ENCODE measurements at regions not wholly inside any gene's neighbourhood (a gene's known extent, or its start where the extent isn't known, plus 50 kb on each side); places are given as distances from the start of the nearest gene placed in this dataset.
A peak's percentile ranks its signal among the peaks of the same experiment; 100 is the strongest.

GRCh38 chr5:173739741-173740140 lies 123.3 kb upstream of the BOD1 start:
- TF ChIP-seq KDM1A (CRISPR knock-in tag; IDR thresholded peaks at IDR 0.05) = 0 out of 2 replicates have a peak, but pooled peaks have one; percentile 34
- TF ChIP-seq HOXD1 (CRISPR knock-in tag; IDR thresholded peaks at IDR 0.05) = no peak
- no peak for TF ChIP-seq PHB2 (IDR thresholded peaks at IDR 0.05; ENCODE audit: partially characterized antibody)
- peak; percentile 89 for TF ChIP-seq ZMYM3 (CRISPR knock-in tag; IDR thresholded peaks at IDR 0.05)
- H3K4me1 ChIP-seq (ENCODE audit: insufficient read depth, low read length) = peaks cover 68% of the 10 kb centered on the region
- no peaks in the 10 kb centered on the region for H3K27me3 ChIP-seq (ENCODE audit: control insufficient read depth in 1 of 2, insufficient read depth in 2 of 2, low read length in 2 of 2)
- no peak overlapping the region for H2AFZ ChIP-seq (ENCODE audit: low read length)
- no TSS peak for BruUV-seq (replicated peaks)
- CTCF ChIA-PET (ENCODE audit: low intra/inter-chr PET ratio, low total read pairs) = no interaction called here
- no peak overlapping the region for H3K9ac ChIP-seq (ENCODE audit: insufficient read depth, low read depth, low read length)
- intact Hi-C loops (cut with micrococcal nuclease; ENCODE audit: unreplicated experiment) = no loop called here
- DNase-seq (ENCODE audit: low spot score) = no peak
- FAIRE-seq = no peak
- H3K79me2 ChIP-seq (ENCODE audit: insufficient read depth, low read length) = no peaks in the 10 kb centered on the region
- H4K20me1 ChIP-seq (ENCODE audit: insufficient read depth, low read length) = no peaks in the 10 kb centered on the region
- no peaks in the 10 kb centered on the region for H3K9me3 ChIP-seq (ENCODE audit: low read length)
- H3K36me3 ChIP-seq (replicated peaks in 1 of 2; ENCODE audit: control insufficient read depth in 1 of 2, insufficient read depth in 2 of 2, low read length in 2 of 2) = no peaks in the 10 kb centered on the region
- ATAC-seq = no peak
- H3K4me3 ChIP-seq (replicated peaks in 1 of 3; ENCODE audit: insufficient read depth in 1 of 3, low read depth in 2 of 3, low read length in 3 of 3) = no peak overlapping the region
- POLR2A ChIA-PET = interaction anchor here (1.1 kb wide), 1 partner anchor 24 kb away, joined by 4 read pairs; no protein-coding TSS in a partner anchor
- in situ Hi-C loops (cut with HindIII; ENCODE audit: extremely low pct_ligation_motif_present, low pct_unique_long_range_greater_than_20kb) = no loop called here
- H3K4me2 ChIP-seq (ENCODE audit: low read depth, low read length) = no peak overlapping the region
- WGBS (ENCODE audit: low lambda C conversion rate) = 76% methylated on average over 5 of the region's 5 CpGs
- H3K27ac ChIP-seq (ENCODE audit: extremely low read length, insufficient read depth, low read length) = no peak overlapping the region

GRCh38 chr5:173740400-173740799 lies 124.0 kb upstream of the BOD1 start:
- Histone ChIP-seq H4K20me1 (ENCODE audit: insufficient read depth, low read length) (no peaks in the 10 kb centered on the region), H3K79me2 (ENCODE audit: insufficient read depth, low read length) (no peaks in the 10 kb centered on the region)
- no peak for FAIRE-seq
- no peak for TF ChIP-seq GTF2F1 (IDR thresholded peaks at IDR 0.05; ENCODE audit: low read length)
- TF ChIP-seq MXD1 (CRISPR knock-in tag; IDR thresholded peaks at IDR 0.05) = no peak
- TF ChIP-seq THAP11 (CRISPR knock-in tag; IDR thresholded peaks at IDR 0.05) = no peak
- no peak for TF ChIP-seq ZNF703 (CRISPR knock-in tag; IDR thresholded peaks at IDR 0.05; ENCODE audit: borderline replicate concordance)
- no peak for TF ChIP-seq ZSCAN21 (CRISPR knock-in tag; IDR thresholded peaks at IDR 0.05; ENCODE audit: borderline replicate concordance)
- no peak for TF ChIP-seq ZNF572 (CRISPR knock-in tag; IDR thresholded peaks at IDR 0.05)
- no peak for TF ChIP-seq ZNF296 (CRISPR knock-in tag; conservative IDR thresholded peaks at IDR 0.05)
- TF ChIP-seq NKX3-1 (CRISPR knock-in tag; IDR thresholded peaks at IDR 0.05) = no peak
- no peak for TF ChIP-seq ZNF280B (CRISPR knock-in tag; IDR thresholded peaks at IDR 0.05; ENCODE audit: borderline replicate concordance)
- TF ChIP-seq FIP1L1 (IDR thresholded peaks at IDR 0.05; ENCODE audit: borderline replicate concordance, insufficient read depth, low read depth, low read length) = no peak
- no peak for TF ChIP-seq MTF2 (CRISPR knock-in tag; IDR thresholded peaks at IDR 0.05; ENCODE audit: borderline replicate concordance)

More at GRCh38 chr5:173740400-173740799, 124.0 kb upstream of the BOD1 start:
- no peaks in the 10 kb centered on the region for H3K27me3 ChIP-seq (ENCODE audit: control insufficient read depth in 1 of 2, insufficient read depth in 2 of 2, low read length in 2 of 2)
- in situ Hi-C loops (cut with HindIII; ENCODE audit: extremely low pct_ligation_motif_present, low pct_unique_long_range_greater_than_20kb) = no loop called here
- no peak overlapping the region for H3K9ac ChIP-seq (ENCODE audit: insufficient read depth, low read depth, low read length)
- ChIA-PET POLR2A (no interaction called here), CTCF (ENCODE audit: low intra/inter-chr PET ratio, low total read pairs) (no interaction called here)
- intact Hi-C loops (cut with micrococcal nuclease; ENCODE audit: unreplicated experiment) = no loop called here
- ATAC-seq (no peak), DNase-seq (ENCODE audit: low spot score) (no peak)
- no peak overlapping the region for H2AFZ ChIP-seq (ENCODE audit: low read length)
- H3K4me1 ChIP-seq (ENCODE audit: insufficient read depth, low read length) = peaks cover 69% of the 10 kb centered on the region
- no peak overlapping the region for H3K4me2 ChIP-seq (ENCODE audit: low read depth, low read length)
- no TSS peak for BruUV-seq (replicated peaks)
- no peak overlapping the region for H3K27ac ChIP-seq (ENCODE audit: extremely low read length, insufficient read depth, low read length)
- H3K36me3 ChIP-seq (replicated peaks in 1 of 2; ENCODE audit: control insufficient read depth in 1 of 2, insufficient read depth in 2 of 2, low read length in 2 of 2) = no peaks in the 10 kb centered on the region
- H3K9me3 ChIP-seq (ENCODE audit: low read length) = no peaks in the 10 kb centered on the region
- 95% methylated on average over 10 of the region's 10 CpGs for WGBS (ENCODE audit: low lambda C conversion rate)
- no peak overlapping the region for H3K4me3 ChIP-seq (replicated peaks in 1 of 3; ENCODE audit: insufficient read depth in 1 of 3, low read depth in 2 of 3, low read length in 3 of 3)

Data from HepG2 (cell line).